GM21576 (cell line): ENCODE measurements at regions not wholly inside any gene's neighbourhood (a gene's known extent, or its start where the extent isn't known, plus 50 kb on each side); places are given as distances from the start of the nearest gene placed in this dataset.

Source experiments
- ATAC-seq: cut with Tn5 transposase; IDR thresholded peaks from one replicate; pipeline ENCODE4 v1.9.1; 2021; ENCODE audit warnings: mild to moderate bottlenecking, moderate library complexity; ENCODE audit not compliant: unreplicated experiment

- no peak for ATAC-seq
These were observed 357.9 kb upstream of the USP24 start for GRCh38 chr1:55572878-55573734.

- no peak for ATAC-seq
These were observed 356.6 kb upstream of the USP24 start for GRCh38 chr1:55571767-55572166.

GRCh38 chr1:55569417-55569816 lies 354.3 kb upstream of the USP24 start:
- ATAC-seq, result no peak

- ATAC-seq, result no peak
These were observed 353.6 kb upstream of the USP24 start for GRCh38 chr1:55568732-55569131.

GRCh38 chr1:55560266-55560665 lies 345.1 kb upstream of the USP24 start:
- ATAC-seq, result no peak

- ATAC-seq, result no peak
These were observed 344.7 kb upstream of the USP24 start for GRCh38 chr1:55559842-55560241.

GRCh38 chr1:55559161-55559611 lies 344.0 kb upstream of the USP24 start:
- no peak for ATAC-seq

GRCh38 chr1:55558515-55558914 lies 343.4 kb upstream of the USP24 start:
- no peak for ATAC-seq

GRCh38 chr1:55555956-55556725 lies 341.0 kb upstream of the USP24 start:
- ATAC-seq, result no peak

- ATAC-seq, result no peak
These were observed 339.4 kb upstream of the USP24 start for GRCh38 chr1:55554611-55555010.

GRCh38 chr1:55552636-55553035 lies 337.5 kb upstream of the USP24 start:
- ATAC-seq, result no peak

GRCh38 chr1:55547405-55547804 lies 332.2 kb upstream of the USP24 start:
- no peak for ATAC-seq

GRCh38 chr1:55546553-55546952 lies 331.4 kb upstream of the USP24 start:
- ATAC-seq, result no peak

- ATAC-seq, result no peak
These were observed 329.7 kb upstream of the USP24 start for GRCh38 chr1:55544826-55545225.

GRCh38 chr1:55542901-55543504 lies 327.8 kb upstream of the USP24 start:
- no peak for ATAC-seq

- ATAC-seq, result no peak
These were observed 326.1 kb upstream of the USP24 start for GRCh38 chr1:55541296-55541695.

GRCh38 chr1:55539652-55540512 lies 324.7 kb upstream of the USP24 start:
- ATAC-seq, result no peak

- no peak for ATAC-seq
These were observed 323.3 kb upstream of the USP24 start for GRCh38 chr1:55538428-55538827.

GRCh38 chr1:55536545-55536865 lies 321.3 kb upstream of the USP24 start:
- ATAC-seq, result no peak

GRCh38 chr1:55535724-55536544 lies 320.8 kb upstream of the USP24 start:
- ATAC-seq, result no peak
